ENCODE measurements at regions not wholly inside any gene's neighbourhood (a gene's known extent, or its start where the extent isn't known, plus 50 kb on each side); places are given as distances from the start of the nearest gene placed in this dataset.

GRCh38 chrX:40449396-40449795, 131.4 kb upstream of the ATP6AP2 start:
- FAIRE-seq: no peak

- no peak for FAIRE-seq
Measured at GRCh38 chrX:40448793-40449192, 132.0 kb upstream of the ATP6AP2 start.

GRCh38 chrX:40446921-40447320, 133.8 kb upstream of the ATP6AP2 start:
- no peak for FAIRE-seq

- FAIRE-seq: no peak
Measured at GRCh38 chrX:40445691-40446090, 135.1 kb upstream of the ATP6AP2 start.

GRCh38 chrX:40444798-40445496, 135.8 kb upstream of the ATP6AP2 start:
- FAIRE-seq: no peak

- no peak for FAIRE-seq
Measured at GRCh38 chrX:40444133-40444532, 136.6 kb upstream of the ATP6AP2 start.

GRCh38 chrX:40440866-40441265, 139.9 kb upstream of the ATP6AP2 start:
- FAIRE-seq: no peak

GRCh38 chrX:40439625-40440532, 140.9 kb upstream of the ATP6AP2 start:
- no peak for FAIRE-seq

GRCh38 chrX:40437348-40437747, 143.4 kb upstream of the ATP6AP2 start:
- FAIRE-seq: no peak

- FAIRE-seq: peak; percentile 24
Measured at GRCh38 chrX:40434947-40435346, 145.8 kb upstream of the ATP6AP2 start.

GRCh38 chrX:40434443-40434842, 146.3 kb upstream of the ATP6AP2 start:
- FAIRE-seq: no peak

- FAIRE-seq: no peak
Measured at GRCh38 chrX:40433160-40433559, 147.6 kb upstream of the ATP6AP2 start.

- no peak for FAIRE-seq
Measured at GRCh38 chrX:40424259-40424658, 156.5 kb upstream of the ATP6AP2 start.

- no peak for FAIRE-seq
Measured at GRCh38 chrX:40423299-40423698, 157.5 kb upstream of the ATP6AP2 start.

GRCh38 chrX:40422021-40422420, 158.7 kb upstream of the ATP6AP2 start:
- no peak for FAIRE-seq

- no peak for FAIRE-seq
Measured at GRCh38 chrX:40420899-40421729, 159.7 kb upstream of the ATP6AP2 start.

- FAIRE-seq: no peak
Measured at GRCh38 chrX:40418813-40419195, 162.0 kb upstream of the ATP6AP2 start.

- FAIRE-seq: no peak
Measured at GRCh38 chrX:40418146-40418812, 162.5 kb upstream of the ATP6AP2 start.

- FAIRE-seq: no peak
Measured at GRCh38 chrX:40415675-40416074, 165.1 kb upstream of the ATP6AP2 start.

- FAIRE-seq: no peak
Measured at GRCh38 chrX:40414335-40414734, 166.4 kb upstream of the ATP6AP2 start.

- FAIRE-seq: no peak
Measured at GRCh38 chrX:40411340-40412111, 169.2 kb upstream of the ATP6AP2 start.

- FAIRE-seq: no peak
Measured at GRCh38 chrX:40410859-40411258, 169.9 kb upstream of the ATP6AP2 start.

Data from islet of Langerhans (tissue), 1 donor.